Body of pancreas (tissue), 4 donors: ENCODE measurements at regions not wholly inside any gene's neighbourhood (a gene's known extent, or its start where the extent isn't known, plus 50 kb on each side); places are given as distances from the start of the nearest gene placed in this dataset.

Experiments
- ATAC-seq: fragments of 150-250 bp; one replicate; pipeline ENCODE4 v1.9.1; 2016
- DNase-seq, 4 donors: peaks; one replicate each; pipeline ENCODE4 v3.0.0-alpha.2; 2019
- H3K27ac ChIP-seq, 4 donors: fragments of 200-600 bp; sonication (generic); 1 replicate in 3 of 4; 2 replicates in 1 of 4; pipeline versions ENCODE4 v1.5.1 to v1.6.1; 2016 to 2019; ENCODE audit warnings: mild to moderate bottlenecking in 1 of 4, mixed read lengths in 1 of 4, moderate library complexity in 1 of 4
- H3K27me3 ChIP-seq, 2 donors: fragments of 200-600 bp; sonication (generic); one replicate each; pipeline ENCODE4 v1.6.0; 2016; ENCODE audit warnings: mild to moderate bottlenecking in 1 of 2
- H3K36me3 ChIP-seq, 2 donors: fragments of 200-600 bp; sonication (generic); replicated peaks in 1 of 2; 2 replicates each; pipeline ENCODE4 v1.5.1; 2016; ENCODE audit warnings: low read depth in 2 of 2; ENCODE audit not compliant: insufficient read depth in 1 of 2
- H3K4me1 ChIP-seq: fragments of 200-600 bp; sonication (generic); one replicate; pipeline ENCODE4 v1.6.0; 2016
- H3K4me3 ChIP-seq, 2 donors: fragments of 200-600 bp; sonication (generic); 1 replicate in 1 of 2; 2 replicates in 1 of 2; pipeline ENCODE4 v1.5.1; 2016 to 2019
- H3K9me3 ChIP-seq, 3 donors: fragments of 200-600 bp; sonication (generic); 1 replicate in 2 of 3; 2 replicates in 1 of 3; pipeline ENCODE4 v1.5.1; 2016
- CTCF ChIP-seq, 7 experiments: fragments of 450-650 bp in 4 of 7; fragments of 200-600 bp in 3 of 7; sonication (generic) in 3 of 7; IDR thresholded peaks; one replicate each; pipeline ENCODE4 v1.5.1; 2016 to 2019; ENCODE audit warnings: antibody characterized with exemption in 7 of 7
- POLR2A ChIP-seq, 3 donors: fragments of 450-650 bp; IDR thresholded peaks; one replicate each; pipeline ENCODE4 v1.6.1; 2016; ENCODE audit warnings: antibody characterized with exemption in 3 of 3, mild to moderate bottlenecking in 2 of 3
- WGBS, 2 donors: methylation state at CpG; one replicate each; pipeline ENCODE4 v1.1.5; 2017; 5-methylcytosine and 5-hydroxymethylcytosine counted together
- intact Hi-C: fragments of 100-400 bp; cut with DNase I; formaldehyde crosslinking; loops from one replicate; pipeline ENCODE4 v1.15.1; 2023

GRCh38 chr12:19848421-19848820 lies 409.1 kb downstream of the AEBP2 start:
- Histone ChIP-seq H3K27ac (no peak overlapping the region), H3K9me3 (no peaks in the 10 kb centered on the region), H3K4me3 (no peak overlapping the region), H3K36me3 (no peaks in the 10 kb centered on the region), H3K27me3 (no peaks in the 10 kb centered on the region), H3K4me1 (peaks cover 18% of the 10 kb centered on the region)
- WGBS, 2 donors, result 91 to 97% methylated on average over 2 of the region's 2 CpGs
- no peak for ATAC-seq
- intact Hi-C loops, result no loop called here
- DNase-seq, result no peak
- TF ChIP-seq POLR2A (IDR thresholded peaks at IDR 0.05) (no peak), CTCF (IDR thresholded peaks at IDR 0.05) (no peak)

DNA sequence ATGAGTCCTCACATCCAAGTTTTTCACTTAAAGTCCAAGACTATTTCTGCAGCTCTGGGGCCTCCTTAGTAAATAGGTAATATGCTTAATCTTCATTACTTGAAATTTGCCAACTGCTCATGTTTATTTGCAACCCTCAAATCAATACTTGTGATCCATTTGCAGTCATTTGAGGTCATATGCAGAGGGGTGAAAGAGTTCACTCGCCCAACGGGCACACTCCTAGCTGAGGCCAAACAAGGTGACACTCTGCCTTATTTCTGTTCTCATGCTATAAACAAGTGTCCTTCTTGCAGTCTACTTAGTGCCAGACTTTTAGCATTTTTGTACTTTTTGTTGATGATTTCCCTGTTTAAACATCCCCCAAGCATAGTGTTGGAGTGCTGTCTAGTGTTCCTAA lies 409.9 kb downstream of the AEBP2 start:
- intact Hi-C loops, result no loop called here
- Histone ChIP-seq H3K27me3 (no peaks in the 10 kb centered on the region), H3K27ac (no peak overlapping the region), H3K4me3 (no peak overlapping the region), H3K9me3 (no peaks in the 10 kb centered on the region), H3K4me1 (peaks cover 18% of the 10 kb centered on the region), H3K36me3 (no peaks in the 10 kb centered on the region)
- ATAC-seq (no peak), DNase-seq (no peak)
- WGBS, 2 donors, result 43 to 68% methylated on average over 2 of the region's 2 CpGs
- TF ChIP-seq CTCF (IDR thresholded peaks at IDR 0.05) (no peak), POLR2A (IDR thresholded peaks at IDR 0.05) (no peak)

DNA sequence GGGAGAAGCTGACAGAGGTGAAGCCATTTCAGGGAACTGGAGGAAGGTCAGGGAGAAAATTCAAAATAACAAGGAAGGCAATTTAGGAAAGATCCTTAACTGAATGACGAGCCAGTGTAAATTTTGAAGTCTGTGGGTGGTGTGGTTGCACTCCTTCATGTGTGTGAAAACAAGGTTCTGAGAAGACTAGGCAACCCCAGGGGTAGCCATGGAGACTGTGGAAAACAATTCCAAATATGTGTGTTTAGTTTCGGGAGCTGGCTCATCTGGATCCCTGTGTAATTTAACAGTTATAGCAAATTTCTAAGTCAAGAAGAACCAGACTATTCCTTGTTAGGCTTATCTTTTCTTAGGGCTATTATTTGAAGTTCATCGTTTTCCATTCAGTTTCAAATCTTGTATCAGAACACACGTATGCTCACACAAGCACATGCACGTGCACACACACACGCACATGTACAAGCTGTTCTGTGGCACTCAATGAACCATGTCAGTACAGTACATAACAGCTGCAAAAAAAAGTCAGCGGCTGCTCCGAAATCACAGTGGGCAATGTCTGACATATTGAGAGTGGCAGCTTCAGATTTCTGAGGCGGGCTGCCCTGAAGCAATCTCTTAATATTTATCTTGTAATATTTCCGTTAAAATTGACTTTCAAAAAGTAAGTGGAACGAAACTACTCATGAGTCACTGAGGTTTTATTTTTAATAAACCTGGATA lies 411.2 kb downstream of the AEBP2 start:
- Histone ChIP-seq H3K4me3 (no peak overlapping the region), H3K36me3 (no peaks in the 10 kb centered on the region), H3K27ac (no peak overlapping the region), H3K27me3 (no peaks in the 10 kb centered on the region), H3K9me3 (no peaks in the 10 kb centered on the region), H3K4me1 (peaks cover 18% of the 10 kb centered on the region)
- DNase-seq (peak in 1 of 4 donors; percentile 15), ATAC-seq (no peak)
- intact Hi-C loops, result no loop called here
- 81 to 85% methylated on average over 11 of the region's 11 CpGs for WGBS, 2 donors
- no peak for TF ChIP-seq POLR2A (IDR thresholded peaks at IDR 0.05)
- TF ChIP-seq CTCF (IDR thresholded peaks at IDR 0.05), result no peak

DNA sequence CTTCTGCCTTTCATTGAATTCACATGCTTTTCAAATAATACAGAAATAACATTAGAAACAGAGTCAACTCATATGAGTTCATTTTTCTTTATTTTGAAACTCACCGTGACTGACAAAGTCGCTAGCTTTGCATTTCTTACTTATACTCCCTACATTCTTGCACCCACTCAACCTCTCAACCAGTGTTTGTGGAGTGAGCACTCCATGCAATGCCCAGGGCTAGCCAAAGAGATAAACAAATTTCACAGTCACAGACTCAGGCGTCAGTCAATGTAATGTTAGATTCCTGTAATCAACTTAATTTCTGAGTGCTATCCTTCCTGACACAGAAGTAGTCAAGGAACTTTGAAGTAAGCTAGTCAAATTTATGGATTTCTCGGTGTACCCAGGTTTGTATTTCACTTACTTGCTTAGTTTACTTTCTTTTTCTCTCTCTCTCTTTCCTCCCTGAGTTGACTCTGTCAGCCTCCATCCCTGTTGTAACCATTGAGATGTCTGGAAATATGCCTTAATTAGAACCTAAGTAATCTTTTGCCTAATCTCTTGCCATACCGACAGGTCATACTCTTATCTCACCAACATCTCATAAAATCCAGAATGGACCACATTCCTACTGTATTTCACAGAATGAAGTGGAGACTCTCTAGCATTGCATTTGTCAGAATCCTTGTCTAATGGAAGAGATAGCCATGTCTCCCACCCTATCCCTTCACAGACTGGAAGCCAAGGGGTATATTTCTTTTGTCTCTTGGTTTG lies 413.0 kb downstream of the AEBP2 start:
- Histone ChIP-seq H3K27me3 (no peaks in the 10 kb centered on the region), H3K27ac (no peak overlapping the region), H3K4me1 (peaks cover 11% of the 10 kb centered on the region), H3K4me3 (no peak overlapping the region), H3K9me3 (no peaks in the 10 kb centered on the region), H3K36me3 (no peaks in the 10 kb centered on the region)
- intact Hi-C loops, result no loop called here
- TF ChIP-seq POLR2A (IDR thresholded peaks at IDR 0.05), result no peak
- no peak for TF ChIP-seq CTCF (IDR thresholded peaks at IDR 0.05)
- ATAC-seq (no peak), DNase-seq (no peak)
- WGBS, 2 donors, result 92 to 93% methylated on average over 5 of the region's 5 CpGs
